Ectodermal cell (in vitro differentiated cells): ENCODE measurements at regions not wholly inside any gene's neighbourhood (a gene's known extent, or its start where the extent isn't known, plus 50 kb on each side); places are given as distances from the start of the nearest gene placed in this dataset.
"Not testable (repeated sequence)": the region's sequence is repeated elsewhere in the genome, so short reads cannot be mapped to it uniquely, and the experiment has no call there.

ENCODE experiments used
- H3K27ac ChIP-seq: 2 replicates; pipeline ENCODE4 v1.7.0; 2013; ENCODE audit warnings: mild to moderate bottlenecking, low read depth, low read length; ENCODE audit not compliant: insufficient read depth, poor library complexity, severe bottlenecking
- H3K27me3 ChIP-seq: 2 replicates; pipeline ENCODE4 v1.7.0; 2013; ENCODE audit warnings: mild to moderate bottlenecking, low read length; ENCODE audit not compliant: insufficient read depth, control insufficient read depth, poor library complexity, severe bottlenecking
- H3K36me3 ChIP-seq: one replicate; pipeline ENCODE4 v1.7.0; 2013; ENCODE audit warnings: low read length; ENCODE audit not compliant: control insufficient read depth, insufficient read depth
- H3K4me1 ChIP-seq: one replicate; pipeline ENCODE4 v1.7.0; 2013; ENCODE audit warnings: low read length; ENCODE audit not compliant: control insufficient read depth, insufficient read depth
- H3K4me3 ChIP-seq: 2 replicates; pipeline ENCODE4 v1.7.0; 2013; ENCODE audit warnings: low read depth, low read length, control low read depth; ENCODE audit not compliant: insufficient read depth
- H3K9me3 ChIP-seq: 2 replicates; pipeline ENCODE4 v1.7.0; 2013; ENCODE audit warnings: mild to moderate bottlenecking, low read length, moderate library complexity; ENCODE audit not compliant: control insufficient read depth
- WGBS, 2 experiments: methylation state at CpG; one replicate each; pipeline ENCODE4 v1.1.7; 2013; ENCODE audit warnings: missing lambda C conversion rate in 2 of 2; 5-methylcytosine and 5-hydroxymethylcytosine counted together

- Histone ChIP-seq H3K4me3 (no peak overlapping the region), H3K4me1 (no peaks in the 10 kb centered on the region), H3K27me3 (no peaks in the 10 kb centered on the region), H3K36me3 (no peaks in the 10 kb centered on the region), H3K27ac (no peak overlapping the region), H3K9me3 (no peaks in the 10 kb centered on the region)
- WGBS, 2 experiments: 95 to 97% methylated on average over 4 of the region's 5 CpGs
These were observed 192.5 kb downstream of the EDN1 start for GRCh38 chr6:12482386-12483375.

- no peaks in the 10 kb centered on the region for H3K4me1 ChIP-seq
- 88% methylated on average over 5 of the region's 5 CpGs for WGBS, 2 experiments
- no peaks in the 10 kb centered on the region for H3K36me3 ChIP-seq
- no peak overlapping the region for H3K4me3 ChIP-seq
- no peak overlapping the region for H3K27ac ChIP-seq
- H3K9me3 ChIP-seq: no peaks in the 10 kb centered on the region
- no peaks in the 10 kb centered on the region for H3K27me3 ChIP-seq
These were observed 193.6 kb downstream of the EDN1 start for GRCh38 chr6:12483712-12484111.

GRCh38 chr6:12484519-12484918, 194.4 kb downstream of the EDN1 start:
- Histone ChIP-seq H3K4me1 (no peaks in the 10 kb centered on the region), H3K27ac (no peak overlapping the region), H3K27me3 (no peaks in the 10 kb centered on the region), H3K9me3 (no peaks in the 10 kb centered on the region), H3K36me3 (no peaks in the 10 kb centered on the region), H3K4me3 (no peak overlapping the region)
- 96 to 100% methylated on average over 3 of the region's 3 CpGs for WGBS, 2 experiments

- WGBS, 2 experiments: 92 to 97% methylated on average over 5 to 8 of the region's 8 CpGs
- Histone ChIP-seq H3K36me3 (no peaks in the 10 kb centered on the region), H3K4me3 (no peak overlapping the region), H3K4me1 (no peaks in the 10 kb centered on the region), H3K9me3 (no peaks in the 10 kb centered on the region), H3K27ac (no peak overlapping the region), H3K27me3 (no peaks in the 10 kb centered on the region)
These were observed 195.1 kb downstream of the EDN1 start for GRCh38 chr6:12485226-12485764.

- 93 to 100% methylated on average over 3 of the region's 3 CpGs for WGBS, 2 experiments
- H3K4me3 ChIP-seq: no peak overlapping the region
These were observed 195.7 kb downstream of the EDN1 start for GRCh38 chr6:12485837-12486236.

GRCh38 chr6:12490351-12490903, 200.3 kb downstream of the EDN1 start:
- H3K27me3 ChIP-seq: no peaks in the 10 kb centered on the region
- H3K27ac ChIP-seq: no peak overlapping the region
- H3K4me3 ChIP-seq: no peak overlapping the region
- no peaks in the 10 kb centered on the region for H3K4me1 ChIP-seq
- WGBS, 2 experiments: 81 to 100% methylated on average over 2 of the region's 2 CpGs
- no peaks in the 10 kb centered on the region for H3K9me3 ChIP-seq
- no peaks in the 10 kb centered on the region for H3K36me3 ChIP-seq

More at GRCh38 chr6:12485837-12486236, 195.7 kb downstream of the EDN1 start:
- H3K36me3 ChIP-seq: no peaks in the 10 kb centered on the region
- H3K27ac ChIP-seq: no peak overlapping the region
- H3K9me3 ChIP-seq: no peaks in the 10 kb centered on the region
- no peaks in the 10 kb centered on the region for H3K4me1 ChIP-seq
- H3K27me3 ChIP-seq: no peaks in the 10 kb centered on the region

GRCh38 chr6:12490904-12491571, 200.9 kb downstream of the EDN1 start:
- Histone ChIP-seq H3K9me3 (no peaks in the 10 kb centered on the region), H3K27me3 (no peaks in the 10 kb centered on the region), H3K36me3 (no peaks in the 10 kb centered on the region), H3K4me1 (no peaks in the 10 kb centered on the region), H3K27ac (no peak overlapping the region), H3K4me3 (no peak overlapping the region)
- 97 to 100% methylated on average over 1 to 2 of the region's 2 CpGs for WGBS, 2 experiments

GRCh38 chr6:12492929-12493328, 202.8 kb downstream of the EDN1 start:
- H3K9me3 ChIP-seq, H3K4me3 ChIP-seq, H3K27me3 ChIP-seq, H3K4me1 ChIP-seq, H3K27ac ChIP-seq, H3K36me3 ChIP-seq: not testable (repeated sequence)
- WGBS, 2 experiments: 96 to 100% methylated on average over 2 to 4 of the region's 4 CpGs

- H3K27ac ChIP-seq: no peak overlapping the region
- H3K36me3 ChIP-seq: no peaks in the 10 kb centered on the region
- H3K4me1 ChIP-seq: no peaks in the 10 kb centered on the region
- no peaks in the 10 kb centered on the region for H3K27me3 ChIP-seq
- no peaks in the 10 kb centered on the region for H3K9me3 ChIP-seq
- no peak overlapping the region for H3K4me3 ChIP-seq
- WGBS, 2 experiments: 94 to 98% methylated on average over 4 of the region's 4 CpGs
These were observed 203.3 kb downstream of the EDN1 start for GRCh38 chr6:12493446-12493845.

- Histone ChIP-seq H3K36me3 (no peaks in the 10 kb centered on the region), H3K4me1 (no peaks in the 10 kb centered on the region), H3K27me3 (no peaks in the 10 kb centered on the region), H3K27ac (no peak overlapping the region), H3K4me3 (no peak overlapping the region), H3K9me3 (no peaks in the 10 kb centered on the region)
- 95 to 96% methylated on average over 7 of the region's 7 CpGs for WGBS, 2 experiments
These were observed 204.0 kb downstream of the EDN1 start for GRCh38 chr6:12494161-12494560.
